A673 (cell line): ENCODE measurements at regions not wholly inside any gene's neighbourhood (a gene's known extent, or its start where the extent isn't known, plus 50 kb on each side); places are given as distances from the start of the nearest gene placed in this dataset.

Experiments
- CTCF ChIP-seq: fragments of 300-800, 200-600 bp; sonication (generic); conservative IDR thresholded peaks from 2 replicates; pipeline ENCODE4 v1.5.1; 2017; ENCODE audit warnings: low read depth, mild to moderate bottlenecking, antibody characterized with exemption, low read length, moderate library complexity, mixed read lengths
- EZH2 ChIP-seq: fragments of 200-600 bp; sonication (generic); IDR thresholded peaks from 2 replicates; pipeline ENCODE4 v1.6.1; 2017; ENCODE audit warnings: borderline replicate concordance, low read depth, mild to moderate bottlenecking, mixed read lengths, antibody characterized with exemption, low read length; ENCODE audit not compliant: poor library complexity, severe bottlenecking

GRCh38 chr4:155010376-155010775 lies 198.1 kb upstream of the NPY2R start:
- no peak for TF ChIP-seq CTCF
- no peak for TF ChIP-seq EZH2
